GM12878 (cell line): ENCODE measurements at regions not wholly inside any gene's neighbourhood (a gene's known extent, or its start where the extent isn't known, plus 50 kb on each side); places are given as distances from the start of the nearest gene placed in this dataset.

Source experiments
- ATAC-seq: fragments of 200-7000 bp; cut with Tn5 transposase; 3 replicates; pipeline ENCODE4 v1.9.1; 2020; ENCODE audit warnings: mild to moderate bottlenecking, moderate library complexity
- BruUV-seq: library from RNA; stranded (reverse); fragments of 400-500 nt; replicated peaks from 2 replicates; lab custom pipeline; 2021; lab: Mats Ljungman, UMichigan
- CTCF ChIA-PET: fragments of 300-600 bp; sonication (Branson Sonifier 250); formaldehyde crosslinking; extraction: SDS; loops from one replicate; lab custom pipeline; 2021; ENCODE audit warnings: inconsistent platforms; lab: Yijun Ruan, JAX
- POLR2A ChIA-PET: fragments of 350-600 bp; formaldehyde crosslinking; extraction: SDS; loops from one replicate; lab custom pipeline; 2021; ENCODE audit warnings: inconsistent platforms; lab: Charles Lee
- RAD21 ChIA-PET: fragments of 300-600 bp; sonication (Branson Sonifier 250); formaldehyde crosslinking; loops from one replicate; lab custom pipeline; 2023; ENCODE audit warnings: antibody characterized with exemption; ENCODE audit not compliant: unreplicated experiment; lab: Charles Lee
- SMC1A ChIA-PET: fragments of 300-600 bp; sonication (Branson Sonifier 250); formaldehyde crosslinking; loops from one replicate; lab custom pipeline; 2023; ENCODE audit not compliant: unreplicated experiment, uncharacterized antibody; lab: Charles Lee
- DNase-seq: peaks from one replicate; pipeline ENCODE4 v3.0.0-alpha.2; 2011; ENCODE audit warnings: low read depth, low spot score
- FAIRE-seq: peaks from 3 replicates; lab custom pipeline; 2011; peaks lifted over from hg19 to GRCh38; lab: Jason Lieb, UNC
- H2AFZ ChIP-seq: 2 replicates; pipeline ENCODE4 v1.6.0; 2011; ENCODE audit warnings: low read depth, low read length, control low read depth; ENCODE audit not compliant: control insufficient read depth
- H3K27ac ChIP-seq: 2 replicates; pipeline ENCODE4 v1.5.1; 2011; ENCODE audit warnings: control low read depth; ENCODE audit not compliant: control insufficient read depth, insufficient read depth
- H3K27me3 ChIP-seq, 2 experiments: replicated peaks in 1 of 2; 2 replicates each; pipeline versions ENCODE4 v1.6.0 to v1.6.1; 2011; ENCODE audit warnings: low read length in 1 of 2; ENCODE audit not compliant: control insufficient read depth in 2 of 2, insufficient read depth in 2 of 2
- H3K36me3 ChIP-seq, 2 experiments: 2 replicates each; pipeline ENCODE4 v1.5.1; 2011; ENCODE audit warnings: low read length in 1 of 2; ENCODE audit not compliant: control insufficient read depth in 2 of 2, insufficient read depth in 2 of 2
- H3K4me1 ChIP-seq: 2 replicates; pipeline ENCODE4 v1.6.1; 2011; ENCODE audit warnings: mild to moderate bottlenecking, low read length, moderate library complexity, mixed read lengths; ENCODE audit not compliant: control insufficient read depth, insufficient read depth
- H3K4me2 ChIP-seq: 2 replicates; pipeline ENCODE4 v1.6.0; 2011; ENCODE audit warnings: control low read depth; ENCODE audit not compliant: control insufficient read depth, insufficient read depth
- H3K4me3 ChIP-seq: fragments of 200-600 bp; sonication (generic); 2 replicates; pipeline ENCODE4 v1.5.1; 2016
- H3K79me2 ChIP-seq: 2 replicates; pipeline ENCODE4 v1.6.0; 2011; ENCODE audit warnings: low read length; ENCODE audit not compliant: control insufficient read depth, insufficient read depth
- H3K9ac ChIP-seq: 2 replicates; pipeline ENCODE4 v1.8.0; 2011; ENCODE audit warnings: low read length, control low read depth, mixed read lengths; ENCODE audit not compliant: control insufficient read depth, insufficient read depth
- H3K9me3 ChIP-seq: replicated peaks from 3 replicates; pipeline ENCODE4 v1.5.1; 2011; ENCODE audit warnings: mild to moderate bottlenecking, low read length; ENCODE audit not compliant: control insufficient read depth, insufficient read depth
- H4K20me1 ChIP-seq: 2 replicates; pipeline ENCODE4 v1.6.0; 2011; ENCODE audit not compliant: control insufficient read depth, insufficient read depth
- FOXK2 ChIP-seq: fragments of 450-650 bp; IDR thresholded peaks from 2 replicates; pipeline ENCODE4 v1.6.1; 2017; ENCODE audit warnings: mild to moderate bottlenecking, moderate library complexity
- FOXM1 ChIP-seq: IDR thresholded peaks from 2 replicates; pipeline ENCODE4 v1.6.1; 2012; ENCODE audit warnings: low read depth, mild to moderate bottlenecking, inconsistent platforms, low read length, moderate library complexity
- HDAC6 ChIP-seq: fragments of 200-600 bp; sonication (generic); IDR thresholded peaks from one replicate; pipeline ENCODE4 v1.8.0; 2017; ENCODE audit warnings: antibody characterized with exemption; ENCODE audit not compliant: unreplicated experiment
- NR2C2 ChIP-seq: IDR thresholded peaks from 2 replicates; pipeline ENCODE4 v1.6.1; 2011; ENCODE audit warnings: borderline replicate concordance, low read depth; ENCODE audit not compliant: control insufficient read depth, insufficient read length
- RELA ChIP-seq: fragments of 450-650 bp; IDR thresholded peaks from 2 replicates; pipeline ENCODE4 v1.8.0; 2014; ENCODE audit warnings: borderline replicate concordance; ENCODE audit not compliant: partially characterized antibody
- RUNX3 ChIP-seq: IDR thresholded peaks from 2 replicates; pipeline ENCODE4 v1.6.1; 2012; ENCODE audit warnings: low read length, inconsistent platforms
- SRF ChIP-seq, 2 experiments: IDR thresholded peaks; 2 replicates each; pipeline ENCODE4 v1.6.1; 2011; ENCODE audit warnings: low read depth in 2 of 2, low read length in 2 of 2, mild to moderate bottlenecking in 1 of 2, moderate library complexity in 1 of 2
- USF2 ChIP-seq: IDR thresholded peaks from 2 replicates; pipeline ENCODE4 v1.6.1; 2011; ENCODE audit warnings: low read depth, low read length, improper control_type of control experiment, borderline replicate concordance
- ZNF274 ChIP-seq: IDR thresholded peaks from one replicate; pipeline ENCODE4 v1.8.0; 2011; ENCODE audit not compliant: insufficient read length, insufficient read depth
- WGBS: methylation state at CpG from one replicate; pipeline ENCODE4 v1.1.6; 2016; ENCODE audit warnings: low lambda C conversion rate; ENCODE audit not compliant: insufficient replicate concordance, insufficient coverage; ENCODE audit errors: missing lambda C conversion rate; 5-methylcytosine and 5-hydroxymethylcytosine counted together
- in situ Hi-C: fragments of 300-500 bp; cut with MboI; formaldehyde crosslinking; loops from 9 replicates; pipeline ENCODE4 v1.14.3; 2018; ENCODE audit warnings: mixed read lengths
- intact Hi-C: fragments of 100-400 bp; cut with micrococcal nuclease; formaldehyde crosslinking; loops from one replicate; pipeline ENCODE4 v1.14.2; 2022; ENCODE audit not compliant: unreplicated experiment
- TF ChIP-seq, protein P1 (sequence below): fragments of 450-650 bp; formaldehyde crosslinking; IDR thresholded peaks from 2 replicates; pipeline ENCODE4 v1.5.0; 2022; ENCODE audit warnings: mild to moderate bottlenecking, missing genetic modification characterization
- TF ChIP-seq, protein P2 (sequence below): fragments of 450-650 bp; IDR thresholded peaks from 2 replicates; pipeline ENCODE4 v1.6.1; 2017; ENCODE audit warnings: mild to moderate bottlenecking, moderate library complexity
- TF ChIP-seq, protein P3 (sequence below): fragments of 450-650 bp; IDR thresholded peaks from 2 replicates; pipeline ENCODE4 v1.6.1; 2017; ENCODE audit warnings: antibody characterized with exemption, mild to moderate bottlenecking, moderate library complexity

DNA sequence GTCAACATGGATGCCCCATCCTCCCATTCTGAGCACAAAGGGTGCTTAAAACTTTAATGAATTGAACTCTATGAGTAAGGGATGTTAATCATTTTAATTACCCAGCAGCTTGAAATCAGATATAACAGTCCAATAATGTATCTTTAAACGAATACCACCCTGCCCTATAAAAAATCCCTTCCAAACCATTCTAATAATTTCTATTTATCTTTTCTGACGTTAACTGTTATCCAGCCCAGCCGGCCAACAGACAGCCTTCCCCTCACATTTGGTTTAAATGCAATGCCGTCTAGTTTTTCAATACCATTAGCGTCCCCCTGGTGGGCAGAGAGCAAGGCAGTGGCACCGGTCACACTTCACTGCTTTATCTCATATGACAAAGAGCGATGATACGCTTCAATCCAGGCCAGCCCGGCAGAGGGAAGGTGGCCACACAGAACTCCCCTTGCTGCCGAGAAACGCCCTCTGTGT lies 402.2 kb upstream of the ZNF507 start:
- Histone ChIP-seq H3K79me2 (no peaks in the 10 kb centered on the region), H3K9me3 (peaks cover 1% of the 10 kb centered on the region; the same call in 1 of the 3 replicates), H2AFZ (no peak overlapping the region), H4K20me1 (no peaks in the 10 kb centered on the region), H3K4me2 (no peak overlapping the region), H3K27ac (no peak overlapping the region), H3K4me1 (no peaks in the 10 kb centered on the region), H3K36me3 (no peaks in the 10 kb centered on the region), H3K27me3 (no peaks in the 10 kb centered on the region), H3K9ac (no peak overlapping the region), H3K4me3 (no peak overlapping the region)
- no peak for FAIRE-seq
- no peak for ATAC-seq
- RAD21 ChIA-PET = no interaction called here
- POLR2A ChIA-PET = no interaction called here
- SMC1A ChIA-PET = no interaction called here
- BruUV-seq = no TSS peak
- CTCF ChIA-PET = no interaction called here
- no peak for DNase-seq
- TF ChIP-seq, protein P1, sequence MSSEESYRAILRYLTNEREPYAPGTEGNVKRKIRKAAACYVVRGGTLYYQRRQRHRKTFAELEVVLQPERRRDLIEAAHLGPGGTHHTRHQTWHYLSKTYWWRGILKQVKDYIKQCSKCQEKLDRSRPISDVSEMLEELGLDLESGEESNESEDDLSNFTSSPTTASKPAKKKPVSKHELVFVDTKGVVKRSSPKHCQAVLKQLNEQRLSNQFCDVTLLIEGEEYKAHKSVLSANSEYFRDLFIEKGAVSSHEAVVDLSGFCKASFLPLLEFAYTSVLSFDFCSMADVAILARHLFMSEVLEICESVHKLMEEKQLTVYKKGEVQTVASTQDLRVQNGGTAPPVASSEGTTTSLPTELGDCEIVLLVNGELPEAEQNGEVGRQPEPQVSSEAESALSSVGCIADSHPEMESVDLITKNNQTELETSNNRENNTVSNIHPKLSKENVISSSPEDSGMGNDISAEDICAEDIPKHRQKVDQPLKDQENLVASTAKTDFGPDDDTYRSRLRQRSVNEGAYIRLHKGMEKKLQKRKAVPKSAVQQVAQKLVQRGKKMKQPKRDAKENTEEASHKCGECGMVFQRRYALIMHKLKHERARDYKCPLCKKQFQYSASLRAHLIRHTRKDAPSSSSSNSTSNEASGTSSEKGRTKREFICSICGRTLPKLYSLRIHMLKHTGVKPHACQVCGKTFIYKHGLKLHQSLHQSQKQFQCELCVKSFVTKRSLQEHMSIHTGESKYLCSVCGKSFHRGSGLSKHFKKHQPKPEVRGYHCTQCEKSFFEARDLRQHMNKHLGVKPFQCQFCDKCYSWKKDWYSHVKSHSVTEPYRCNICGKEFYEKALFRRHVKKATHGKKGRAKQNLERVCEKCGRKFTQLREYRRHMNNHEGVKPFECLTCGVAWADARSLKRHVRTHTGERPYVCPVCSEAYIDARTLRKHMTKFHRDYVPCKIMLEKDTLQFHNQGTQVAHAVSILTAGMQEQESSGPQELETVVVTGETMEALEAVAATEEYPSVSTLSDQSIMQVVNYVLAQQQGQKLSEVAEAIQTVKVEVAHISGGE (CRISPR knock-in tag) = no peak
- no peak for TF ChIP-seq RELA
- no peak for TF ChIP-seq USF2
- TF ChIP-seq SRF (IDR thresholded peaks at IDR 0.05; ENCODE audit: low read depth in 2 of 2, low read length in 2 of 2) = no peak
- no peak for TF ChIP-seq ZNF274
- TF ChIP-seq HDAC6 = no peak
- TF ChIP-seq, protein P2, sequence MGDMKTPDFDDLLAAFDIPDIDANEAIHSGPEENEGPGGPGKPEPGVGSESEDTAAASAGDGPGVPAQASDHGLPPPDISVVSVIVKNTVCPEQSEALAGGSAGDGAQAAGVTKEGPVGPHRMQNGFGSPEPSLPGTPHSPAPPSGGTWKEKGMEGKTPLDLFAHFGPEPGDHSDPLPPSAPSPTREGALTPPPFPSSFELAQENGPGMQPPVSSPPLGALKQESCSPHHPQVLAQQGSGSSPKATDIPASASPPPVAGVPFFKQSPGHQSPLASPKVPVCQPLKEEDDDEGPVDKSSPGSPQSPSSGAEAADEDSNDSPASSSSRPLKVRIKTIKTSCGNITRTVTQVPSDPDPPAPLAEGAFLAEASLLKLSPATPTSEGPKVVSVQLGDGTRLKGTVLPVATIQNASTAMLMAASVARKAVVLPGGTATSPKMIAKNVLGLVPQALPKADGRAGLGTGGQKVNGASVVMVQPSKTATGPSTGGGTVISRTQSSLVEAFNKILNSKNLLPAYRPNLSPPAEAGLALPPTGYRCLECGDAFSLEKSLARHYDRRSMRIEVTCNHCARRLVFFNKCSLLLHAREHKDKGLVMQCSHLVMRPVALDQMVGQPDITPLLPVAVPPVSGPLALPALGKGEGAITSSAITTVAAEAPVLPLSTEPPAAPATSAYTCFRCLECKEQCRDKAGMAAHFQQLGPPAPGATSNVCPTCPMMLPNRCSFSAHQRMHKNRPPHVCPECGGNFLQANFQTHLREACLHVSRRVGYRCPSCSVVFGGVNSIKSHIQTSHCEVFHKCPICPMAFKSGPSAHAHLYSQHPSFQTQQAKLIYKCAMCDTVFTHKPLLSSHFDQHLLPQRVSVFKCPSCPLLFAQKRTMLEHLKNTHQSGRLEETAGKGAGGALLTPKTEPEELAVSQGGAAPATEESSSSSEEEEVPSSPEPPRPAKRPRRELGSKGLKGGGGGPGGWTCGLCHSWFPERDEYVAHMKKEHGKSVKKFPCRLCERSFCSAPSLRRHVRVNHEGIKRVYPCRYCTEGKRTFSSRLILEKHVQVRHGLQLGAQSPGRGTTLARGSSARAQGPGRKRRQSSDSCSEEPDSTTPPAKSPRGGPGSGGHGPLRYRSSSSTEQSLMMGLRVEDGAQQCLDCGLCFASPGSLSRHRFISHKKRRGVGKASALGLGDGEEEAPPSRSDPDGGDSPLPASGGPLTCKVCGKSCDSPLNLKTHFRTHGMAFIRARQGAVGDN = no peak
- no peak for TF ChIP-seq FOXM1
- no peak for TF ChIP-seq NR2C2
- no peak for TF ChIP-seq RUNX3
- TF ChIP-seq FOXK2 = no peak
- TF ChIP-seq, protein P3, sequence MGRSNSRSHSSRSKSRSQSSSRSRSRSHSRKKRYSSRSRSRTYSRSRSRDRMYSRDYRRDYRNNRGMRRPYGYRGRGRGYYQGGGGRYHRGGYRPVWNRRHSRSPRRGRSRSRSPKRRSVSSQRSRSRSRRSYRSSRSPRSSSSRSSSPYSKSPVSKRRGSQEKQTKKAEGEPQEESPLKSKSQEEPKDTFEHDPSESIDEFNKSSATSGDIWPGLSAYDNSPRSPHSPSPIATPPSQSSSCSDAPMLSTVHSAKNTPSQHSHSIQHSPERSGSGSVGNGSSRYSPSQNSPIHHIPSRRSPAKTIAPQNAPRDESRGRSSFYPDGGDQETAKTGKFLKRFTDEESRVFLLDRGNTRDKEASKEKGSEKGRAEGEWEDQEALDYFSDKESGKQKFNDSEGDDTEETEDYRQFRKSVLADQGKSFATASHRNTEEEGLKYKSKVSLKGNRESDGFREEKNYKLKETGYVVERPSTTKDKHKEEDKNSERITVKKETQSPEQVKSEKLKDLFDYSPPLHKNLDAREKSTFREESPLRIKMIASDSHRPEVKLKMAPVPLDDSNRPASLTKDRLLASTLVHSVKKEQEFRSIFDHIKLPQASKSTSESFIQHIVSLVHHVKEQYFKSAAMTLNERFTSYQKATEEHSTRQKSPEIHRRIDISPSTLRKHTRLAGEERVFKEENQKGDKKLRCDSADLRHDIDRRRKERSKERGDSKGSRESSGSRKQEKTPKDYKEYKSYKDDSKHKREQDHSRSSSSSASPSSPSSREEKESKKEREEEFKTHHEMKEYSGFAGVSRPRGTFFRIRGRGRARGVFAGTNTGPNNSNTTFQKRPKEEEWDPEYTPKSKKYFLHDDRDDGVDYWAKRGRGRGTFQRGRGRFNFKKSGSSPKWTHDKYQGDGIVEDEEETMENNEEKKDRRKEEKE = no peak
- in situ Hi-C loops (no loop called here), intact Hi-C loops (no loop called here)
- WGBS = 43% methylated on average over 11 of the region's 11 CpGs
